HG02571 (cell line): ENCODE measurements at regions not wholly inside any gene's neighbourhood (a gene's known extent, or its start where the extent isn't known, plus 50 kb on each side); places are given as distances from the start of the nearest gene placed in this dataset.
"Not testable (repeated sequence)": the region's sequence is repeated elsewhere in the genome, so short reads cannot be mapped to it uniquely, and the experiment has no call there.

Experiments
- ATAC-seq: cut with Tn5 transposase; IDR thresholded peaks from one replicate; pipeline ENCODE4 v1.9.1; 2021; ENCODE audit warnings: mild to moderate bottlenecking, moderate library complexity; ENCODE audit not compliant: unreplicated experiment

GRCh38 chr17:70320673-70321345 lies 151.5 kb downstream of the KCNJ2 start:
- ATAC-seq: no peak

- no peak for ATAC-seq
These were observed 152.0 kb downstream of the KCNJ2 start for GRCh38 chr17:70321352-70321751.

- ATAC-seq: no peak
These were observed 153.9 kb downstream of the KCNJ2 start for GRCh38 chr17:70323269-70323668.

DNA sequence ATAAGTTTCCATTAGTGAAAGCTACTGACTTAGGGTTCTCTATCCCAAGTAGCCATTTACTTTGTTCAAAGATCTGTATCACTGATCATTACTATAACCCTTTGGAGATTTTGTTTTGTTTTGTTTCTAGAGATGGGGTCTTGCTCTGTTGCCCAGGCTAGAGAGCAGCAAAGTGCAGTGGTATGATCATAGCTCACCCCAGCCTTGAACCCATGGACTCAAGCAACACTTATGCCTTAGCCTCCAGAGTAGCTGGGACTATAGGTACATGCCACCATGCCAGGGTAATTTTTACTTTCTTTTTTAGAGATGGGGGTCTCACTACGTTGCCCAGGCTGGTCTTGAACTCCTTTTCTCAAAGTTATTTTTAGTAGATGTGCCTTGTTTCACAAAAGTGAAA lies 154.7 kb downstream of the KCNJ2 start:
- ATAC-seq: no peak

DNA sequence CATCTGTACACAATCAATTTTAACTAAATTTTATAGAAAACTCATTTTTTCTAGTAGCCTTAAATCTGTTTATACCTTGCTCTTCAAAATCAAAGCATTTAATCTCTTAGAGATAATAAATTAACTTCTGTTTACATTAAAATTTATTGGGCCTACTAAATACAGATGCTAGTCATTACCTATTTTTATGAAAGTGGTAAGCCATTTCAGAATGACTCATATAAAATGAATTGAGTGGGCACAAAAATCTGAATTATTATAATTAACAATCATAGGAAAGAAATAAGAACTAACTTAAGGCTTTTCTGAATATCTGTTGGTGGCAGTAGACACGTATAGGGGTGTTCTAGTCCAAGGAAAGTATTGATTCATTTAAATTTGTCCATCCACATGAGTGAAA lies 157.9 kb downstream of the KCNJ2 start:
- no peak for ATAC-seq

DNA sequence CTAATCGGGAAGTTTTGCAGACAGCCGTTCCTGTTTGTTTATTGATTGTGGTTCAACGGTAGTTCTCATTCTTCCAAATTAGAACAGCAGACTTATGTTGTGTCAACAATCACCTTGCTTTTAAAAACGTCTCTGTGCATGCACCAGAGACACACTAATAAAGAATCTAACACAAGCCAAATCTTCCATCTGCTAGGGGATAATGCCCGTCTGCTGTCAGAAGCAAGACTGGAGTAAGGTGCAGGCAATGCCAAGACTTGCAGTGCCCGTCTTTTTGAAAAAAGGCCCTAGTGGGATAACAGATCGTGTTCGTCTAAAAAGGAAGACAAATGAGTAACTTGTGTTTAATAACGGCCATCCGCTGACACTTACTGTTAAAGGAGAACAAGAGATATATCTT lies 158.4 kb downstream of the KCNJ2 start:
- no peak for ATAC-seq

DNA sequence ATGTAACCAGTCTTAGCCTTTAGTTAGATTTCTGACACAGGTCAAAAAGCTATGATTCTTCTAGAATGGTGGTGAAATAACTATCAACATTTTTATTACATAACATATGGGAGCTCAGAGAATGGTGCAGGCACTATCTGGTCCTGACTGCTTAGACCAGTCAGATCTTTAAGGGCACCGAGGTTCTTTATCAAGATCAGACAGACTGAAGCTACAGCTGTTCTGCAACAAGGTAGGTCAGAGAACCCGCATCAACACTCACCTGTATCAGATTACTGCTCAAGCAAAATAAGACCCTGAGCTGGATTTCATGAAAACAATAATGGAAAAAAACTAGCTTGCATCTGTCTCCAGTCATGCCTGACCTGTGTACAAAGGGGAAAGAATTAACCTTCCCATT lies 160.4 kb downstream of the KCNJ2 start:
- ATAC-seq: no peak

- ATAC-seq: not testable (repeated sequence)
These were observed 161.7 kb downstream of the KCNJ2 start for GRCh38 chr17:70331066-70331465.

DNA sequence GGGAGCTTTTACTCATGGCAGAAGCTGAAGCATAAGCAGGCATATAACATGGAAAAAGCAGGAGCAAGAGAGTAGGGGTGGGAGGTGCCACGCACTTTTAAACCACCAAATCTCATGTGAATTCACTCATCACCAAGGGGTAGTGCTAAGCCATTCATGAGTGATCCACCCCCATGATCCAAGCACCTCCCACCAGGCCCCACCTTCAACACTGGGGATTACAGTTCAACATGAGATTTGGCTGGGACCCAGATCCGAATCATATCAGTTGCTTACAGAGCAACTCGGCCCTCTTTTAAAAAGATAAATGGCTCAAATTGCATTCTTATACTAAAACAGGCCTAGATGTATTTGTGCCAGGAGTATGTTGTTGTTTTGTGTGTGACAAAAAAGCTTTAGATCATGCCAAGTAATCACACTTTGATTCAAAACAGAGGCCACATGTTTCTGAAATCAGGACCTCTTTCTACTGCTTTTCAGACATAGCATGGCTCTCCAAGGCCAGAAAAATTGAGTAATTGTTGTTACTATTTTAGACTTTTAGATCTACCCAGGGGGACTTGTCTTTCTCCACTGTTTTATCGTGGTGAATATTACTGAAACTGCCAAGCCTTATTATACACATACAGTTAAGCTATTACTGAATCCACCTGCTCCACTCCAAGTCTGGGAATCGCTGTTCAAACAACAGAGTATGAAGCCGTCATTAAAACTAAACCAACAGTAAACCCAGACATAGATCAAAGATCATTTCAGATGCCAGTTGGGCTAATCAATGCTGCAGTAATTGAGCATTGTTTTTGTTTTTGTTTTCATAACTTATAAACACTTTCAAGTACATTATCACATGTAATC lies 163.3 kb downstream of the KCNJ2 start:
- ATAC-seq: no peak

DNA sequence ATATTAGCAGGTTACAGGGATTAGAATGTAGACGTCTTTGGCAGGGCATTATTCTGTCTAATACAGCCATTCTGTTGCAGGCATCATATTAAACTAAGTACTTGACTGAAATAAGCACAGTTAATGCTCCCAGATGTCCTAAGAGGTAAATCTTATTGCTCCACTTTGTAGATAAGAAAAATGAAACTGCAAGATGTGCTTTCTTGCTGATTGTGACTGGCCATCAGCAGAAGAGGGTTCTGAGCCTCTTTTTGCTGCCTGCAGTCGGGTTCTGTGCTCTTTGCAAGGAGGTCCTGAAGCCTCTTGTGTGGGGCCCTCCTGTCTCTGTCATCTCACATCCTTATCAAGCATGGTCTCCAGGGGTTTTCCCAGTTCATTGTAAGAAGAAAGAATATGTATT lies 167.1 kb downstream of the KCNJ2 start:
- no peak for ATAC-seq

DNA sequence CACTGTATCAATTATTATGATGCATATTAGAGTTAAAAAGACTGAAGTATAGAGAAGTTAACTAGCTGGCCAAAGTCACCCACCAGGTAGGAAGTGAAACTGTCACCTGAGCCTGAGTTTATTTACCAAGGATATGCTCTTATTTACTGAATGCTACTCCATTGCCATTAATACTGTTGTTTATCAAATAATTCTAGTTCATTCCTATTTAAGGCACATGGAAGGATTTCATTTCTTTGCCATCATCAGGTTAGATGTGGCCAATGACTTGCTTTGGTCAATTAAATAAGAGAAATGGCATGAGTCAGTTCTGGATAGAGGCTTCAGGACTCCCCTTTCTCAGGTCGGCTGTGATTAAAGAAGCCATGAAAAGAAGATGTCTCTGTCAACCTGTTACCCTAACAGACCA lies 169.6 kb downstream of the KCNJ2 start:
- ATAC-seq: no peak

GRCh38 chr17:70343114-70343513 lies 173.8 kb downstream of the KCNJ2 start:
- no peak for ATAC-seq

DNA sequence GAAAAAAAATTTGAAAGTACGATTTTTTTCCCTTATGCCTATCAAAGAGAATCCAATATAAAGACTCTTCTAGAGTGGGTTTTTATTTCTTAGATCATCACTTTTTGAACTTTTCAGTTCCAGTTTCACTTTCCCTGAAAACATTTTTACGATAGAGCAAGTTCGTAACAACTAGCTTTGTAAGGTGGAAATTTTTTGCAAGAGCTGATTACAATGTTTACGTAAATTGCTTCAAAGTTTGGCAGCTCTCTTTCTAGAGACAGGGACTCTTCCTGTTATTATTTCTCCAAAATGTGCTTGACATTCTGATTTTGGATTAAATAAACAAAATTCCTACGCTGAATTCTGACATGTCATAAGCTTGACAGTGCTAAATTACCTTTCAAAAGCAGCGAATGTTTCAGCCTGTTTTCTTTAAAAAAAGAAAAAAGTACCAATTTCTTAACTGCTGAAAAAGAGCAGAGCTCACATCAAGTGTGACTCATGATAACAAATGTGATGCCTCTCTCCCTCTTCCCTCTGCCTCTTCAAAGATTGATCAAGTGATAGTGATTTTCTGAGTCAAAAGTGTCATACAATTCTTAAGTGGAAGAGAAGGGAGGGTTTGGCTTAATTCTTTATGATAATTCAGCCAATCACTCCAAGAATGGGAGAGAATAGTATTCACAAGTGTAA lies 175.2 kb downstream of the KCNJ2 start:
- no peak for ATAC-seq

- ATAC-seq: no peak
These were observed 175.7 kb downstream of the KCNJ2 start for GRCh38 chr17:70345061-70345460.

DNA sequence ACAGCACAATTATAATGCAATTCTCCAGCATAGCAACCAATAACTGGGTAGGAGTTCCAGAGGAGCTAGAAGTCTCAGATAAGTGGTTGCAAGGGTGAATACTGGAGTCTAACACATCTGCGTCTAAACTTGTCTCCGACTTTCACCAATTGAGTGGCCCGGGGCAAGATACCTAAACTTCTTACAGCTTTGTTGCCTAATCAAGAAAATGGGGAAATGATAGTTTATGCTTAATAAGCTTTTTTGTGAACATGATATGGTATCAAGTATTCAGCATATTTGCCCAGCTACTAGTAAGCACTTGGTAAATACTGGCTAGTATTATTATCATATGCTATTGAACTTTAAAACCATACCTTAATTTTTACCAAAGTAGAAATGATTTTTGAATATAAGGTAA lies 183.5 kb downstream of the KCNJ2 start:
- ATAC-seq: no peak

DNA sequence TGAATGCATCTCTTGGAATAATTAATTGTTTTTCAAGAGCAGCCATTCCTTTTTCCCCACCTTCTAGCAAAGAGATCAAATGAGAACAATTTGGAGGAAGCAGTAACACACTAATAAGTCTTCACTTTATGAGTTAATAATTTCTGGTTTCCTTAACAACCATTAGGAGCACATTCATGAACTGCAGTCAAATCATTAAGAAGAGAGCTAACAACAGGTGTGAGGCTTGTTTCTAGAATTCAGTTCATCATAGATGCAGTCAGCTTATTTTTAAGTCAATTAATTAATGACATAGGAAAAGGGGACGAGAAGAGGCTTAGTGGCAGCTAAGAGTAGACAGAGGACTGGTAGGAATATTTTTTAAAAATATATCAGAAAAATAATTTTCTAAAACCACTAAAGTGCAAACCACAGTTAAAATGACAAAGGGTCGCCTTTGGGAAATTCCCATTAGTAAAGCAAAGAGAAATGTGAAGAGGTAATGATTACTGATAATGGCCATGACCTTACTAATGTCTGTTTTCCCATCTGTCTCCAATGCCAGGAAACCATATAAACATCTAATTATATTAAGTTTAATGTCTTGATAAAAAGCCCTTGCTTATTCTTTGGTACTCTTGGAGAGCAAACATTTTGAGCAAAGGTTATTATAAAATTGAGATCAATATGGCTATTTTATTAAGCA lies 184.2 kb downstream of the KCNJ2 start:
- ATAC-seq: no peak

- no peak for ATAC-seq
These were observed 185.9 kb downstream of the KCNJ2 start for GRCh38 chr17:70355185-70355584.

- ATAC-seq: no peak
These were observed 187.9 kb downstream of the KCNJ2 start for GRCh38 chr17:70357190-70357589.

- ATAC-seq: no peak
These were observed 195.8 kb downstream of the KCNJ2 start for GRCh38 chr17:70365091-70365583.

- ATAC-seq: no peak
These were observed 197.1 kb downstream of the KCNJ2 start for GRCh38 chr17:70366386-70366785.

DNA sequence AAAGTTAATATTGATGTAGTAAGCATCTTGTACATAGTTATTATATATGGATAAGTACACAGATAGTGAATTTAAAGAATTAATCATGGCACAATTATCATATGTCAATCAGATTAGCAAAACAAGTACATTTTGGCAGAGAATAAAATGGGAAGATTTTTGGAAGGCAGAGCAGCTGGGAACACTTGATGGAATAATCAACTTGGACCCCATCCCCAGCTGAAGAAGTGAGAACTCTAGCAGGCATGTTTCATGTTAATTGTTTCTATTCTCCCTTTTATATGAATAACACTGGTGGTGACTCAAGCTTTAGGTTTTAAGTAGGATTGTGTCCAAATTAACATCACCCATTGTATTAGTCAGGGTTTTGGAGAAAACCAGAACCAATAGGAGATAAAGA lies 198.7 kb downstream of the KCNJ2 start:
- ATAC-seq: no peak
